ENCODE measurements at regions not wholly inside any gene's neighbourhood (a gene's known extent, or its start where the extent isn't known, plus 50 kb on each side); places are given as distances from the start of the nearest gene placed in this dataset.

GRCh38 chr2:176612036-176612435 lies 342.8 kb downstream of the MTX2 start:
- Mint-ChIP-seq H3K4me1 (peaks cover 5% of the 10 kb centered on the region), H3K9me3 (no peaks in the 10 kb centered on the region), H3K36me3 (ENCODE audit: low read depth) (peaks cover 7% of the 10 kb centered on the region), H3K4me3 (no peak overlapping the region), H3K27ac (no peak overlapping the region), H3K27me3 (ENCODE audit: low read depth, poor library complexity) (peaks cover 4% of the 10 kb centered on the region)
- TF ChIP-seq CTCF (IDR thresholded peaks at IDR 0.05) = no peak
- DNase-seq = no peak

- Mint-ChIP-seq H3K27ac (no peak overlapping the region), H3K4me3 (no peak overlapping the region), H3K36me3 (ENCODE audit: low read depth) (peaks cover 7% of the 10 kb centered on the region), H3K9me3 (no peaks in the 10 kb centered on the region), H3K4me1 (peaks cover 5% of the 10 kb centered on the region), H3K27me3 (ENCODE audit: low read depth, poor library complexity) (peaks cover 4% of the 10 kb centered on the region)
- TF ChIP-seq CTCF (IDR thresholded peaks at IDR 0.05) = no peak
- no peak for DNase-seq
Measured at GRCh38 chr2:176612736-176613135, 343.5 kb downstream of the MTX2 start.

GRCh38 chr2:176613323-176613987 lies 344.2 kb downstream of the MTX2 start:
- DNase-seq = no peak
- TF ChIP-seq CTCF (IDR thresholded peaks at IDR 0.05) = no peak
- Mint-ChIP-seq H3K4me3 (no peak overlapping the region), H3K9me3 (no peaks in the 10 kb centered on the region), H3K4me1 (peaks cover 5% of the 10 kb centered on the region), H3K36me3 (ENCODE audit: low read depth) (peaks cover 7% of the 10 kb centered on the region), H3K27ac (no peak overlapping the region), H3K27me3 (ENCODE audit: low read depth, poor library complexity) (peaks cover 4% of the 10 kb centered on the region)

- Mint-ChIP-seq H3K9me3 (no peaks in the 10 kb centered on the region), H3K4me1 (peaks cover 11% of the 10 kb centered on the region), H3K4me3 (no peak overlapping the region), H3K36me3 (ENCODE audit: low read depth) (peaks cover 7% of the 10 kb centered on the region), H3K27me3 (ENCODE audit: low read depth, poor library complexity) (peaks cover 4% of the 10 kb centered on the region), H3K27ac (no peak overlapping the region)
- TF ChIP-seq CTCF (IDR thresholded peaks at IDR 0.05) = no peak
- no peak for DNase-seq
Measured at GRCh38 chr2:176614049-176614448, 344.8 kb downstream of the MTX2 start.

GRCh38 chr2:176614930-176615329 lies 345.7 kb downstream of the MTX2 start:
- H3K27ac Mint-ChIP-seq = no peak overlapping the region
- peaks cover 1% of the 10 kb centered on the region for H3K9me3 Mint-ChIP-seq
- H3K4me1 Mint-ChIP-seq = peaks cover 18% of the 10 kb centered on the region
- peaks cover 4% of the 10 kb centered on the region for H3K27me3 Mint-ChIP-seq (ENCODE audit: low read depth, poor library complexity)
- no peak for DNase-seq
- no peak overlapping the region for H3K4me3 Mint-ChIP-seq
- peaks cover 9% of the 10 kb centered on the region for H3K36me3 Mint-ChIP-seq (ENCODE audit: low read depth)
- TF ChIP-seq CTCF (IDR thresholded peaks at IDR 0.05) = no peak

- Mint-ChIP-seq H3K4me3 (no peak overlapping the region), H3K36me3 (ENCODE audit: low read depth) (peaks cover 51% of the 10 kb centered on the region), H3K27ac (peak overlapping the region; percentile 33), H3K9me3 (peaks cover 36% of the 10 kb centered on the region), H3K27me3 (ENCODE audit: low read depth, poor library complexity) (peaks cover 7% of the 10 kb centered on the region), H3K4me1 (peaks cover 18% of the 10 kb centered on the region)
- DNase-seq = no peak
- no peak for TF ChIP-seq CTCF (IDR thresholded peaks at IDR 0.05)
Measured at GRCh38 chr2:176619504-176619903, 350.3 kb downstream of the MTX2 start.
